ENCODE measurements at regions not wholly inside any gene's neighbourhood (a gene's known extent, or its start where the extent isn't known, plus 50 kb on each side); places are given as distances from the start of the nearest gene placed in this dataset.
"Not testable (repeated sequence)": the region's sequence is repeated elsewhere in the genome, so short reads cannot be mapped to it uniquely, and the experiment has no call there.

GRCh38 chrX:45622042-45622423, 421.4 kb upstream of the DIPK2B start:
- Histone ChIP-seq H3K4me3 (ENCODE audit: low read depth, low read length) (no peak overlapping the region), H3K27me3 (ENCODE audit: control insufficient read depth, insufficient read depth, low read length) (no peaks in the 10 kb centered on the region), H3K36me3 (ENCODE audit: control insufficient read depth, insufficient read depth, low read length) (no peaks in the 10 kb centered on the region)
- no peak for TF ChIP-seq CTCF (IDR thresholded peaks at IDR 0.05; ENCODE audit: insufficient read depth, low read depth, low read length)
- no peak for DNase-seq (ENCODE audit: low read depth)
- POLR2A ChIA-PET: interaction anchor here (0.7 kb wide), 1 partner anchor 301 kb away, joined by 6 read pairs; no protein-coding TSS in a partner anchor
- CTCF ChIA-PET: no interaction called here

GRCh38 chrX:45621376-45622041, 420.8 kb upstream of the DIPK2B start:
- no peak for TF ChIP-seq CTCF (IDR thresholded peaks at IDR 0.05; ENCODE audit: insufficient read depth, low read depth, low read length)
- POLR2A ChIA-PET: interaction anchor here (0.7 kb wide), 1 partner anchor 301 kb away, joined by 6 read pairs; no protein-coding TSS in a partner anchor
- Histone ChIP-seq H3K27me3 (ENCODE audit: control insufficient read depth, insufficient read depth, low read length) (no peaks in the 10 kb centered on the region), H3K4me3 (ENCODE audit: low read depth, low read length) (no peak overlapping the region), H3K36me3 (ENCODE audit: control insufficient read depth, insufficient read depth, low read length) (no peaks in the 10 kb centered on the region)
- DNase-seq (ENCODE audit: low read depth): no peak
- CTCF ChIA-PET: no interaction called here

GRCh38 chrX:45619290-45619689, 418.6 kb upstream of the DIPK2B start:
- H3K27me3 ChIP-seq (ENCODE audit: control insufficient read depth, insufficient read depth, low read length): no peaks in the 10 kb centered on the region
- no peak for DNase-seq (ENCODE audit: low read depth)
- H3K36me3 ChIP-seq (ENCODE audit: control insufficient read depth, insufficient read depth, low read length): no peaks in the 10 kb centered on the region
- TF ChIP-seq CTCF (IDR thresholded peaks at IDR 0.05; ENCODE audit: insufficient read depth, low read depth, low read length): no peak
- no peak overlapping the region for H3K4me3 ChIP-seq (ENCODE audit: low read depth, low read length)
- POLR2A ChIA-PET: interaction anchor here (0.6 kb wide), 1 partner anchor 9 kb away, joined by 3 read pairs; no protein-coding TSS in a partner anchor
- CTCF ChIA-PET: interaction anchor here (1.2 kb wide), 1 partner anchor 103 kb away, joined by 3 read pairs; no protein-coding TSS in a partner anchor

GRCh38 chrX:45615591-45615990, 414.9 kb upstream of the DIPK2B start:
- CTCF ChIA-PET; H3K36me3 ChIP-seq (ENCODE audit: control insufficient read depth, insufficient read depth, low read length); H3K27me3 ChIP-seq (ENCODE audit: control insufficient read depth, insufficient read depth, low read length); H3K4me3 ChIP-seq (ENCODE audit: low read depth, low read length); POLR2A ChIA-PET; DNase-seq (ENCODE audit: low read depth): not testable (repeated sequence)

- no peak for TF ChIP-seq CTCF (IDR thresholded peaks at IDR 0.05; ENCODE audit: insufficient read depth, low read depth, low read length)
- CTCF ChIA-PET: no interaction called here
Measured at GRCh38 chrX:45614853-45615252, 414.2 kb upstream of the DIPK2B start.

GRCh38 chrX:45602151-45602550, 401.5 kb upstream of the DIPK2B start:
- H3K27me3 ChIP-seq (ENCODE audit: control insufficient read depth, insufficient read depth, low read length): no peaks in the 10 kb centered on the region
- ChIA-PET POLR2A (no interaction called here), CTCF (interaction anchor here (0.6 to 1.0 kb wide), 2 partner anchors 245 to 280 kb away, joined by 3 read pairs; no protein-coding TSS in a partner anchor)
- H3K36me3 ChIP-seq (ENCODE audit: control insufficient read depth, insufficient read depth, low read length): no peaks in the 10 kb centered on the region
- no peak for DNase-seq (ENCODE audit: low read depth)
- H3K4me3 ChIP-seq (ENCODE audit: low read depth, low read length): no peak overlapping the region
- TF ChIP-seq CTCF (IDR thresholded peaks at IDR 0.05; ENCODE audit: insufficient read depth, low read depth, low read length): no peak

More at GRCh38 chrX:45614853-45615252, 414.2 kb upstream of the DIPK2B start:
- Histone ChIP-seq H3K36me3 (ENCODE audit: control insufficient read depth, insufficient read depth, low read length) (no peaks in the 10 kb centered on the region), H3K4me3 (ENCODE audit: low read depth, low read length) (no peak overlapping the region), H3K27me3 (ENCODE audit: control insufficient read depth, insufficient read depth, low read length) (no peaks in the 10 kb centered on the region)
- DNase-seq (ENCODE audit: low read depth): no peak
- POLR2A ChIA-PET: no interaction called here

All from BJ (cell line).